HG03342 (cell line): ENCODE measurements at regions not wholly inside any gene's neighbourhood (a gene's known extent, or its start where the extent isn't known, plus 50 kb on each side); places are given as distances from the start of the nearest gene placed in this dataset.

ENCODE experiments used
- ATAC-seq: cut with Tn5 transposase; IDR thresholded peaks from one replicate; pipeline ENCODE4 v1.9.1; 2021; ENCODE audit warnings: mild to moderate bottlenecking, moderate library complexity; ENCODE audit not compliant: unreplicated experiment

DNA sequence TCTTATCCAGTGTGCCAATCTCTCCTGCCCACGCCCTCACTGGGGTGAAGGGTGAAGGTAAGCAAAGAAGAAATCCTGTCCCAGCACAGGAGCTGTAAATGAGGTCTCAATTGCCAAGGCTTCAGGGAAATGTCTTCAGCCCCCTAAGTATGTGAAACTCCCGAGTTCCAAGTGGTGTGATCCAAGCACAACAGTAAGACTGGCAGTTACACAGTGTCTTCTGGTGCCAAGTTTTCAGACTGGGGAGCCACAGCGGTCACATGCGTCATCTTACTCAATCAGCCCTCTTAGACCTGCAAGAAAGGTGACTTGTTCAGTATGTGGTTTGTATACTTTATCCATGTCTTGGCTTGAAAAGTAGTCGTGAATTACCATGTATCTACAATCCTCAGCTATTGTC, 55.0 kb upstream of the SPRED2 start:
- no peak for ATAC-seq

DNA sequence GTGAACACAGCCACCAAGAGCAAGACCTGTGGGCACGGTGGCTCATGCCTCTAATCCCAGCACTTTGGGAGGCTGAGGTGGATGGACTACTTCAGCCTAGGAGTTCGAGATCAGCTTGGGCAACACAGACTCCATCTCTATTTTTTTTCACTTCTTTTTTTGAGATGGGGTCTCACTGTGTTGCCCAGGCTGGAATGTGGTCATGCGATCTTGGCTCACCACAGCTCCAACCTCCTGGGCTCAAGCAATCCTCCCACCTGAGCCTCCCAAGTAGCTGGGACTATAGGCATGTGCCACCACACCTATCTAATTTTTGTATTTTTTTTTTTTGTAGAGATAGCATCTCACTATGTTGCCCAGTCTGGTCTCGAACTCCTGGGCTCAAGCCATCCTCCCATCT, 54.4 kb upstream of the SPRED2 start:
- ATAC-seq, result no peak

DNA sequence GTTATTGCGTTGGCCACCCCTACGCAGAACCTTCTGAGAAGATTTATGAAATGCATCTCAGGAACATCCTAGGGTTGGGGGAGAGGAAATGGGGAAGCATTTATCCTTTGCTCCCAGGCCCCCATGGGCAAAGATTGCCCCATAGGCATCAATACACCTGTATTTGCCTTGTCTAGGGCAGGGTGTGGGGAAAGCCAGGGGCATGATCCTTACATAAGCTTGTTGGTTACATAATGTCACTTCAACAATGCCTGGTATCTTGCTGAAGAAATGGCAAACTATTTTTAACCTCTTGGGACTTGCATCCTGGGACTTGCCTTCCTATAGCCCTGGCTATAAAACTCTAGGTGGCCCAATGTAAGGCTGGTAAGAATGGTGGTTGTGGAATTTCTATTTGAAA, 53.9 kb upstream of the SPRED2 start:
- no peak for ATAC-seq

DNA sequence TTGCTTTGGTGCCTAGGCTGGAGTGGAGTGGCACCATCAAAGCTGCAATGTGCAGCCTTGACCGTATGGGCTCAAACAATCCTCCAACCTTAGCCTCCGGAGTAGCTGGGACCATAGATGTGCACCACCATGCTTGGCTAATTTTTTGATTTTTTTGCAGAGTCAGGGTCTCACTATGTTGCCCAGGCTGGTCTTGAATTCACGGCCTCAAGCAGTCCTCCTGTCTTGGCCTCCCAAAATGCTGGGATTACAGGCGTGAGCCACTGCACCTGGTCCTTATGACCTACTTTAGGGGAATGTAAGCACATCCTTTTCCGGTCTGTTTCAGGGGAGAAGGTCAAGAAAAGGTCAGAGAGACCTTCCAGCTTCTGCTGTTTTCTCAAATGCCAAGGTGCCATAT, 53.4 kb upstream of the SPRED2 start:
- ATAC-seq, result no peak

DNA sequence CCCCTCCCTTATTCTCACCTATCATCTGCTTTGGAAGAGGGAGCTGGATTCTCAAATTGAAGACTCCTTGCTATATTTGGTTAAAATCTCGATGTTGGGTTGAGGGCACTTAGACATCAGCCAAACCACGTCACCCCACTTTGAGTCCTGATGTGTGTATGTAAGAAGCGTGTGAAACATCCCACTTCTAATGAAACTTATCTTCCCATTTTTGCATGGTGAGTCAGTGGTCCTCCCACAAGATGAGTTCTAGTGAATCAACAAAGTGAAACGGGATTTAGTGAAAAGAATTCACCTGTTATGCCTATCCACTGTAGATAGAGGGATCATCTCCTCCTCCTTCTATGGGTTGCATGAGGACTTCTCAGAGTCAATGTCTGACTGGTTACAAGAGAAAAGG, 51.4 kb upstream of the SPRED2 start:
- no peak for ATAC-seq

DNA sequence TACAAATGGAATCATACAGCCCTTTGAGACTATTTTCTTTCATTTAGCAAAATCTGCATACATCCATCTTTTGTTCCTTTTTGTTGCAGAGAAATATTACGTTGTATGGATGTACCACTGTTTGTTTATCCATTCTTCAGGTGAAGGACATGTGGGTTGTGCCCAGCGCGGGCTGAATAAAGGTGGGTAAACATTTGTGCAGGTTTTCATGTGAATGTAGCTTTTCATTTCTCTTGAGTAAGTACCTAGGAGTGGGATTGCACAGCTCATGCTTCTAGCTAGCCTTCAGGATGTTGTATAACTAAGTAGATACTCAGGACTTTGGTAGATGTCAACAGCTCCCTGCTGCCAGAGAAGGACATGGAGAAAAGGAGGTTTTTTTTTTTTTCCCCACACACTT, 50.6 kb upstream of the SPRED2 start:
- ATAC-seq, result no peak
